ENCODE measurements at regions not wholly inside any gene's neighbourhood (a gene's known extent, or its start where the extent isn't known, plus 50 kb on each side); places are given as distances from the start of the nearest gene placed in this dataset.
"Not testable (repeated sequence)": the region's sequence is repeated elsewhere in the genome, so short reads cannot be mapped to it uniquely, and the experiment has no call there.

GRCh38 chr1:856541-857057, 67.1 kb upstream of the SAMD11 start:
- not testable (repeated sequence) for H3K4me1 ChIP-seq (ENCODE audit: insufficient read depth, low read length); H3K9ac ChIP-seq (ENCODE audit: low read depth, low read length); H3K27ac ChIP-seq (ENCODE audit: low read length); H3K36me3 ChIP-seq (ENCODE audit: insufficient read depth, low read depth, low read length); H3K9me3 ChIP-seq (ENCODE audit: insufficient read depth, low read depth, low read length); H3K4me3 ChIP-seq (ENCODE audit: low read length); H3K27me3 ChIP-seq (ENCODE audit: insufficient read depth, low read length)

- not testable (repeated sequence) for H3K27ac ChIP-seq (ENCODE audit: low read length); H3K27me3 ChIP-seq (ENCODE audit: insufficient read depth, low read length); H3K9ac ChIP-seq (ENCODE audit: low read depth, low read length); H3K4me3 ChIP-seq (ENCODE audit: low read length); H3K9me3 ChIP-seq (ENCODE audit: insufficient read depth, low read depth, low read length); H3K4me1 ChIP-seq (ENCODE audit: insufficient read depth, low read length); H3K36me3 ChIP-seq (ENCODE audit: insufficient read depth, low read depth, low read length)
These were observed 65.6 kb upstream of the SAMD11 start for GRCh38 chr1:857926-858648.

- H3K36me3 ChIP-seq (ENCODE audit: insufficient read depth, low read depth, low read length); H3K9ac ChIP-seq (ENCODE audit: low read depth, low read length); H3K4me3 ChIP-seq (ENCODE audit: low read length); H3K27ac ChIP-seq (ENCODE audit: low read length); H3K9me3 ChIP-seq (ENCODE audit: insufficient read depth, low read depth, low read length); H3K4me1 ChIP-seq (ENCODE audit: insufficient read depth, low read length): not testable (repeated sequence)
- H3K27me3 ChIP-seq (ENCODE audit: insufficient read depth, low read length): peaks cover 13% of the 10 kb centered on the region; the same call in 1 of the 2 replicates
These were observed 65.1 kb upstream of the SAMD11 start for GRCh38 chr1:858649-859041.

GRCh38 chr1:860941-861340, 62.8 kb upstream of the SAMD11 start:
- not testable (repeated sequence) for H3K9me3 ChIP-seq (ENCODE audit: insufficient read depth, low read depth, low read length); H3K4me1 ChIP-seq (ENCODE audit: insufficient read depth, low read length); H3K27ac ChIP-seq (ENCODE audit: low read length); H3K36me3 ChIP-seq (ENCODE audit: insufficient read depth, low read depth, low read length); H3K9ac ChIP-seq (ENCODE audit: low read depth, low read length); H3K4me3 ChIP-seq (ENCODE audit: low read length)
- peaks cover 20% of the 10 kb centered on the region; the same call in 1 of the 2 replicates for H3K27me3 ChIP-seq (ENCODE audit: insufficient read depth, low read length)

GRCh38 chr1:861714-862113, 62.0 kb upstream of the SAMD11 start:
- H3K27me3 ChIP-seq (ENCODE audit: insufficient read depth, low read length): peaks cover 26% of the 10 kb centered on the region; the same call in 1 of the 2 replicates
- H3K9ac ChIP-seq (ENCODE audit: low read depth, low read length): no peak overlapping the region
- no peaks in the 10 kb centered on the region for H3K9me3 ChIP-seq (ENCODE audit: insufficient read depth, low read depth, low read length)
- H3K4me1 ChIP-seq (ENCODE audit: insufficient read depth, low read length): no peaks in the 10 kb centered on the region
- H3K27ac ChIP-seq (ENCODE audit: low read length): no peak overlapping the region
- no peaks in the 10 kb centered on the region for H3K36me3 ChIP-seq (ENCODE audit: insufficient read depth, low read depth, low read length)
- no peak overlapping the region for H3K4me3 ChIP-seq (ENCODE audit: low read length)

- H3K36me3 ChIP-seq (ENCODE audit: insufficient read depth, low read depth, low read length); H3K4me3 ChIP-seq (ENCODE audit: low read length); H3K9ac ChIP-seq (ENCODE audit: low read depth, low read length); H3K27ac ChIP-seq (ENCODE audit: low read length); H3K9me3 ChIP-seq (ENCODE audit: insufficient read depth, low read depth, low read length); H3K4me1 ChIP-seq (ENCODE audit: insufficient read depth, low read length): not testable (repeated sequence)
- peaks cover 34% of the 10 kb centered on the region for H3K27me3 ChIP-seq (ENCODE audit: insufficient read depth, low read length)
These were observed 61.1 kb upstream of the SAMD11 start for GRCh38 chr1:862601-863000.

- not testable (repeated sequence) for H3K9ac ChIP-seq (ENCODE audit: low read depth, low read length); H3K36me3 ChIP-seq (ENCODE audit: insufficient read depth, low read depth, low read length); H3K4me3 ChIP-seq (ENCODE audit: low read length); H3K4me1 ChIP-seq (ENCODE audit: insufficient read depth, low read length); H3K27ac ChIP-seq (ENCODE audit: low read length); H3K9me3 ChIP-seq (ENCODE audit: insufficient read depth, low read depth, low read length)
- peaks cover 54% of the 10 kb centered on the region for H3K27me3 ChIP-seq (ENCODE audit: insufficient read depth, low read length)
These were observed 58.1 kb upstream of the SAMD11 start for GRCh38 chr1:865633-866032.

- H3K9ac ChIP-seq (ENCODE audit: low read depth, low read length): no peak overlapping the region
- H3K36me3 ChIP-seq (ENCODE audit: insufficient read depth, low read depth, low read length): no peaks in the 10 kb centered on the region
- no peaks in the 10 kb centered on the region for H3K4me1 ChIP-seq (ENCODE audit: insufficient read depth, low read length)
- no peak overlapping the region for H3K27ac ChIP-seq (ENCODE audit: low read length)
- H3K9me3 ChIP-seq (ENCODE audit: insufficient read depth, low read depth, low read length): no peaks in the 10 kb centered on the region
- H3K4me3 ChIP-seq (ENCODE audit: low read length): no peak overlapping the region
- H3K27me3 ChIP-seq (ENCODE audit: insufficient read depth, low read length): peaks cover 56% of the 10 kb centered on the region
These were observed 57.6 kb upstream of the SAMD11 start for GRCh38 chr1:866095-866494.

GRCh38 chr1:866631-867299, 57.0 kb upstream of the SAMD11 start:
- not testable (repeated sequence) for H3K9ac ChIP-seq (ENCODE audit: low read depth, low read length); H3K27ac ChIP-seq (ENCODE audit: low read length); H3K4me3 ChIP-seq (ENCODE audit: low read length); H3K4me1 ChIP-seq (ENCODE audit: insufficient read depth, low read length); H3K9me3 ChIP-seq (ENCODE audit: insufficient read depth, low read depth, low read length); H3K36me3 ChIP-seq (ENCODE audit: insufficient read depth, low read depth, low read length)
- H3K27me3 ChIP-seq (ENCODE audit: insufficient read depth, low read length): peaks cover 62% of the 10 kb centered on the region

- H3K27me3 ChIP-seq (ENCODE audit: insufficient read depth, low read length): peaks cover 62% of the 10 kb centered on the region
- not testable (repeated sequence) for H3K36me3 ChIP-seq (ENCODE audit: insufficient read depth, low read depth, low read length); H3K27ac ChIP-seq (ENCODE audit: low read length); H3K9me3 ChIP-seq (ENCODE audit: insufficient read depth, low read depth, low read length); H3K4me3 ChIP-seq (ENCODE audit: low read length); H3K9ac ChIP-seq (ENCODE audit: low read depth, low read length); H3K4me1 ChIP-seq (ENCODE audit: insufficient read depth, low read length)
These were observed 56.2 kb upstream of the SAMD11 start for GRCh38 chr1:867550-867949.

GRCh38 chr1:869499-870244, 54.1 kb upstream of the SAMD11 start:
- no peaks in the 10 kb centered on the region for H3K4me1 ChIP-seq (ENCODE audit: insufficient read depth, low read length)
- no peak overlapping the region for H3K9ac ChIP-seq (ENCODE audit: low read depth, low read length)
- no peak overlapping the region for H3K27ac ChIP-seq (ENCODE audit: low read length)
- H3K9me3 ChIP-seq (ENCODE audit: insufficient read depth, low read depth, low read length): no peaks in the 10 kb centered on the region
- no peak overlapping the region for H3K4me3 ChIP-seq (ENCODE audit: low read length)
- peaks cover 60% of the 10 kb centered on the region for H3K27me3 ChIP-seq (ENCODE audit: insufficient read depth, low read length)
- H3K36me3 ChIP-seq (ENCODE audit: insufficient read depth, low read depth, low read length): no peaks in the 10 kb centered on the region
